SK-N-SH (cell line): ENCODE measurements at regions not wholly inside any gene's neighbourhood (a gene's known extent, or its start where the extent isn't known, plus 50 kb on each side); places are given as distances from the start of the nearest gene placed in this dataset.

Experiments
- CTCF ChIA-PET: fragments of 300-600, 350-600 bp; formaldehyde crosslinking; extraction: SDS; loops from one replicate; lab custom pipeline; 2021; lab: Yijun Ruan, JAX
- POLR2A ChIA-PET: fragments of 350-600 bp; sonication (Branson Sonifier 250); formaldehyde crosslinking; extraction: SDS; loops from one replicate; lab custom pipeline; 2020; ENCODE audit warnings: antibody characterized with exemption, inconsistent platforms; lab: Yijun Ruan, JAX
- DNase-seq: peaks from one replicate; pipeline ENCODE4 v3.0.0; 2012
- H2AFZ ChIP-seq: fragments of 200-600 bp; sonication (generic); 2 replicates; pipeline ENCODE4 v1.8.1; 2016; ENCODE audit warnings: antibody characterized with exemption, mild to moderate bottlenecking, low read depth
- H3F3A ChIP-seq: fragments of 200-600 bp; sonication (generic); replicated peaks from 2 replicates; pipeline ENCODE3; 2016; ENCODE audit warnings: antibody characterized with exemption, mild to moderate bottlenecking; ENCODE audit not compliant: insufficient read depth
- H3K27ac ChIP-seq, 2 experiments: fragments of 200-500 bp in 1 of 2; fragments of 200-600 bp in 1 of 2; sonication (Bioruptor generic) in 1 of 2; sonication (generic), shearing (Covaris generic) in 1 of 2; 2 replicates each; pipeline versions ENCODE4 v1.5.1 to v1.6.1; 2014 to 2016; ENCODE audit warnings: low read depth in 2 of 2, inconsistent platforms in 1 of 2, low read length in 1 of 2, mild to moderate bottlenecking in 1 of 2, mixed read lengths in 1 of 2
- H3K27me3 ChIP-seq: fragments of 200-600 bp; sonication (generic), shearing (Covaris generic); 2 replicates; pipeline ENCODE4 v1.6.1; 2016; ENCODE audit warnings: mixed run types; ENCODE audit not compliant: insufficient read depth
- H3K36me3 ChIP-seq, 2 experiments: fragments of 200-500 bp in 1 of 2; fragments of 200-600 bp in 1 of 2; sonication (Bioruptor generic) in 1 of 2; sonication (generic) in 1 of 2; replicated peaks in 1 of 2; 2 replicates each; pipeline versions ENCODE3 to v1.5.1; 2014 to 2016; ENCODE audit warnings: low read length in 1 of 2, mild to moderate bottlenecking in 1 of 2; ENCODE audit not compliant: insufficient read depth in 2 of 2, control insufficient read depth in 1 of 2
- H3K4me1 ChIP-seq, 2 experiments: fragments of 200-500 bp in 1 of 2; fragments of 200-600 bp in 1 of 2; sonication (Bioruptor generic) in 1 of 2; sonication (generic), shearing (Covaris generic) in 1 of 2; 2 replicates each; pipeline versions ENCODE4 v1.5.1 to v1.6.1; 2014 to 2016; ENCODE audit warnings: low read depth in 1 of 2, low read length in 1 of 2, mixed run types in 1 of 2; ENCODE audit not compliant: insufficient read depth in 2 of 2, control insufficient read depth in 1 of 2
- H3K4me2 ChIP-seq: fragments of 200-600 bp; sonication (generic), shearing (Covaris generic); 2 replicates; pipeline ENCODE4 v1.6.1; 2017; ENCODE audit warnings: mixed run types
- H3K4me3 ChIP-seq, 2 experiments: fragments of 200-500 bp in 1 of 2; fragments of 200-600 bp in 1 of 2; sonication (Bioruptor generic) in 1 of 2; sonication (generic), shearing (Covaris generic) in 1 of 2; 2 replicates each; pipeline versions ENCODE4 v1.5.1 to v1.8.1; 2014 to 2016; ENCODE audit warnings: low read depth in 2 of 2, inconsistent platforms in 1 of 2, low read length in 1 of 2, mild to moderate bottlenecking in 1 of 2, mixed read lengths in 1 of 2, moderate library complexity in 1 of 2
- H3K79me2 ChIP-seq: fragments of 200-600 bp; sonication (generic); 2 replicates; pipeline ENCODE4 v1.8.1; 2017; ENCODE audit warnings: mild to moderate bottlenecking; ENCODE audit not compliant: insufficient read depth
- H3K9ac ChIP-seq: fragments of 200-600 bp; sonication (generic); 2 replicates; pipeline ENCODE4 v1.6.1; 2017; ENCODE audit warnings: mixed run types
- H3K9me2 ChIP-seq: fragments of 200-600 bp; sonication (generic); 2 replicates; pipeline ENCODE4 v1.6.1; 2017; ENCODE audit warnings: mixed run types
- H3K9me3 ChIP-seq: fragments of 200-600 bp; sonication (generic); 2 replicates; pipeline ENCODE4 v1.6.1; 2017; ENCODE audit warnings: mixed run types, mild to moderate bottlenecking, moderate library complexity
- H4K20me1 ChIP-seq: fragments of 200-600 bp; sonication (generic); 2 replicates; pipeline ENCODE4 v1.6.1; 2017; ENCODE audit warnings: mild to moderate bottlenecking, mixed run types; ENCODE audit not compliant: insufficient read depth
- CHD2 ChIP-seq: fragments of 150-350 bp; IDR thresholded peaks from 2 replicates; pipeline ENCODE4 v1.6.1; 2018; ENCODE audit warnings: low read length; ENCODE audit not compliant: partially characterized antibody
- CTCF ChIP-seq: fragments of 200-600 bp; sonication (generic); IDR thresholded peaks from 2 replicates; pipeline ENCODE4 v1.6.1; 2017; ENCODE audit warnings: antibody characterized with exemption, mild to moderate bottlenecking, moderate library complexity
- ELF1 ChIP-seq: IDR thresholded peaks from 2 replicates; pipeline ENCODE4 v1.4.0; 2012
- EP300 ChIP-seq, 2 experiments: IDR thresholded peaks; 2 replicates each; pipeline versions ENCODE4 v1.4.0 to v1.6.1; 2012; ENCODE audit warnings: borderline replicate concordance in 1 of 2, low read depth in 1 of 2, low read length in 1 of 2
- FOXM1 ChIP-seq: IDR thresholded peaks from 2 replicates; pipeline ENCODE4 v1.4.0; 2012; ENCODE audit warnings: low read depth, mild to moderate bottlenecking
- IRF3 ChIP-seq: fragments of 150-350 bp; IDR thresholded peaks from 2 replicates; pipeline ENCODE4 v1.6.1; 2016; ENCODE audit warnings: mild to moderate bottlenecking, low read depth, low read length
- MAX ChIP-seq: IDR thresholded peaks from 2 replicates; pipeline ENCODE4 v1.4.0; 2012; ENCODE audit warnings: low read depth
- MEF2A ChIP-seq: IDR thresholded peaks from 2 replicates; pipeline ENCODE4 v1.4.0; 2012; ENCODE audit warnings: low read depth, borderline replicate concordance
- NFIC ChIP-seq: IDR thresholded peaks from 2 replicates; pipeline ENCODE4 v1.4.0; 2012; ENCODE audit warnings: borderline replicate concordance
- PBX3 ChIP-seq: IDR thresholded peaks from 2 replicates; pipeline ENCODE4; 2012
- POLR2AphosphoS5 ChIP-seq: IDR thresholded peaks from 2 replicates; pipeline ENCODE4 v1.6.1; 2012; ENCODE audit warnings: low read depth, low read length
- RCOR1 ChIP-seq: fragments of 150-350 bp; IDR thresholded peaks from 2 replicates; pipeline ENCODE4 v1.6.1; 2017; ENCODE audit warnings: antibody characterized with exemption, low read length
- RFX5 ChIP-seq: IDR thresholded peaks from 2 replicates; pipeline ENCODE4 v1.6.1; 2012; ENCODE audit warnings: mild to moderate bottlenecking, improper control_type of control experiment, low read length
- SIN3A ChIP-seq: IDR thresholded peaks from 2 replicates; pipeline ENCODE4 v1.6.1; 2012; ENCODE audit warnings: low read depth, mild to moderate bottlenecking, low read length, moderate library complexity, borderline replicate concordance
- SMC3 ChIP-seq: IDR thresholded peaks from 2 replicates; pipeline ENCODE4 v1.6.1; 2012; ENCODE audit warnings: low read depth, low read length, improper control_type of control experiment
- TCF12 ChIP-seq: IDR thresholded peaks from 2 replicates; pipeline ENCODE4 v1.4.0; 2012

GRCh38 chr3:6521369-6522113 lies 339.4 kb upstream of the GRM7 start (continued):
- no peak for TF ChIP-seq SIN3A

GRCh38 chr3:6522191-6522590 lies 338.7 kb upstream of the GRM7 start:
- no peaks in the 10 kb centered on the region; the same call in 1 of the 2 replicates for H3K9me2 ChIP-seq
- CTCF ChIA-PET, result no interaction called here

More at GRCh38 chr3:6522191-6522590, 338.7 kb upstream of the GRM7 start:
- no peak for DNase-seq
- no peaks in the 10 kb centered on the region for H3K79me2 ChIP-seq
- no peaks in the 10 kb centered on the region for H4K20me1 ChIP-seq
- TF ChIP-seq CHD2 (no peak), TCF12 (no peak), FOXM1 (no peak), RCOR1 (no peak), PBX3 (no peak), POLR2AphosphoS5 (no peak), SMC3 (no peak), CTCF (no peak), ELF1 (no peak), NFIC (no peak), MEF2A (no peak), EP300 (IDR thresholded peaks at IDR 0.05; ENCODE audit: borderline replicate concordance in 1 of 2, low read depth in 1 of 2, low read length in 1 of 2) (no peak), IRF3 (no peak), MAX (no peak), RFX5 (no peak)
- no peak overlapping the region for H3K27ac ChIP-seq
- H3K9me3 ChIP-seq, result no peaks in the 10 kb centered on the region; the same call in 1 of the 2 replicates
- H3K4me3 ChIP-seq, result no peak overlapping the region
- no peaks in the 10 kb centered on the region for H3K27me3 ChIP-seq
- no peak overlapping the region for H3K9ac ChIP-seq
- no peaks in the 10 kb centered on the region for H3K36me3 ChIP-seq
- no peaks in the 10 kb centered on the region for H3F3A ChIP-seq
- no peaks in the 10 kb centered on the region for H3K4me1 ChIP-seq
- H3K4me2 ChIP-seq, result no peak overlapping the region
- POLR2A ChIA-PET, result no interaction called here
- H2AFZ ChIP-seq, result no peak overlapping the region
